HPDE6-E6E7 (cell line): ENCODE measurements at regions not wholly inside any gene's neighbourhood (a gene's known extent, or its start where the extent isn't known, plus 50 kb on each side); places are given as distances from the start of the nearest gene placed in this dataset.

Experiments
- DNase-seq: peaks from one replicate; pipeline ENCODE4 v3.0.0; 2011; ENCODE audit warnings: missing footprints; ENCODE audit errors: extremely low spot score

DNA sequence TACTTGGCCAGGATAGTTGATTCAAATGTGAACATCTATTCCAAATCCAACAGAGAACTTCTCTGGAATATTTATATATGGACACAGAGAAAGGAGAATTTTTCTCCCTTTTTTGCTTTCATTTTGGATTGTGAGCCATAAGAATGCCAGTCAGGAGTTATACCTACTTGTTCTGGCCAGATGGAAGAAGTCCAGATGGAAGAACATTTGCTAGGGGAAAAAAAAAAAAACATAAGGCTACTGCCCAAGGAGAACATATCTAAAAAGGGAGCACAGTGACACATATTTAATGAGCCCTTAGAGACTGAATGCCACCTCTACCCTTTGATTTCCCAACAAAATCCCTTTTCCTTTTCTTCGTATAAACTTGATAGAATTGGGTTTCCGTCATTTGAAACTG is 61.7 kb upstream of the PPP2R2B start:
- no peak for DNase-seq

- DNase-seq: no peak
These were observed 65.5 kb upstream of the PPP2R2B start for GRCh38 chr5:146944019-146944418.

DNA sequence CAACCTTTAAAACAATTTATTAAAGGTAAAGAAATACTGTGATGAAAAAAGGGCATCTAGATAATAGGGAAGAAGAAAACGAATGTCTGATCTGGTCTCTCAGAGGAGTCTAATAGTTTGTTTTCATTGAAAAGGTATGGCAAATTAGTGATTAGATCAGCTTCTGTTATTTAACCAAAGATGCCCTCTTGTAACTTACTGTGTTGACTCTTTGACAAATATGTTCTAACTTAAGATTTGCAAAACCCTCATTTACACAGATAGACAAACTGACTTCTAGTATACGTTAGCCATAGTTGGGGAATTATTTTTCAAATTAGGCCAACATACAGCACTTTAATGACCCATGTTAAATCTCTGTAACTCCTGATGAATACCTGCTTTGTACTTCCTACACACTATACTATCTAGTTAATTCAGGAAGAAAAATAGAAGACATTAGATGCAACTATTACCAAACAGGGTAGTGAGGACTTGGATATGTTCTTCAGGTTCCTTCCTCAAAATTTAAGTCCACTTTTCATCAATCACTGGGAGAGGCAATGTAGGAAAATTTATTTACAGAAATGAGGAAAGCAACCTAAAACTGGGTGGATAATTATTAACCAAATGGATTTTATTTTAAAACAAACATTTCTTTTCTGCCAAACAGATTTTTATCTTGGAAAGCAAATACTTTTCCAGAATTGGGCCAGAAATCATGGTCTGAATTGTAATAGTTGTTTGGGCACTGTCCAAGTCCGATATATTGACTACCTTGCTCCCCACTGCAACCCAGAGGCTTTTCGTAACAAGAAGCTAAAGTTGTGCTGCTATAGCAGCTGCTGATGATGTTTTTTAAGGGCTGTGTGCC is 66.4 kb upstream of the PPP2R2B start:
- DNase-seq: no peak

GRCh38 chr5:146945617-146946084 is 67.1 kb upstream of the PPP2R2B start:
- no peak for DNase-seq

GRCh38 chr5:146947181-146947941 is 68.8 kb upstream of the PPP2R2B start:
- peak; percentile 3 for DNase-seq

- no peak for DNase-seq
These were observed 70.1 kb upstream of the PPP2R2B start for GRCh38 chr5:146948666-146949065.

- DNase-seq: no peak
These were observed 73.6 kb upstream of the PPP2R2B start for GRCh38 chr5:146952168-146952567.

GRCh38 chr5:146956217-146956616 is 77.7 kb upstream of the PPP2R2B start:
- no peak for DNase-seq

GRCh38 chr5:146959360-146959759 is 80.8 kb upstream of the PPP2R2B start:
- no peak for DNase-seq

GRCh38 chr5:146962801-146963355 is 84.3 kb upstream of the PPP2R2B start:
- DNase-seq: no peak

DNA sequence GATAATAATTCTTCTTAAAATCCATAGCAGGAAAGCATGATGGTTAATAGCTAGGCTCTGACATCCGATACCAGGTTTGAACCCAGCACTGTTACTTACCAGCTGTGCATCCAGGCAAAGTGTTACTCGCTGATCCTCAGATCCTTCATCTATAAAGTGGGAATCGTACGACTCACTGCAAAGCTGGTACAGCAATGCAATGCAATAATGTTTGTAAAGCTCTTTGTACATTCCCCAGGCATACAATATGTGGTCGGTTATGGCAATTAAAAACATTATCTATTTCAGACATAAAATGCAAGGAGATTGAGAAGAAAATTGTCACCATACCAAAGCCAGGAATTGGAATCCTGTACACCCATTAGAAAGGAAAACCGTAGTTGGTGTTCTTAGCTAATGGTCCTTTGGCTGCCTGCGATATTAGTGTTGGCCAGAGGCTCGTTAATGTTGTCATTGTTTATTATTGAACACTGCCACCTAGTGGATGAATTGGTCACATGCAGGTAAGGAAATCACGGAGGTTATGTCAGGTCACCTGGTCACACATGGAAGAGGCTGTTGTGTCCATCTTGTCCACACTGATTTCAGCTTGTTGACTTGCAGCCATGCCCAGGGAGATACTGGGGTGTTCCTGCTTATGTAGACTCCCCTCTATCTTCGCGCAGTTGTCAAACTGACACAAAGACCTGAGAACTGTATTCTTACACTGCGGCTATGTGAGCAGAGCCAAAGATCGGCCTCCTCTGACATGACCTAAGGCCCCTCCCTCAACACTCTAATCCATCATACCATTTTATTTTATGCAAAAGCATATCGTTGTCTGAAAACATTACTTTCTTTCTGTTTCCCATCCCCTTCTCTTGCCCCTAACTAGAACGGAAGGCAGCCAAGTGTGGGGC is 87.5 kb upstream of the PPP2R2B start:
- peak; percentile 48 for DNase-seq

DNA sequence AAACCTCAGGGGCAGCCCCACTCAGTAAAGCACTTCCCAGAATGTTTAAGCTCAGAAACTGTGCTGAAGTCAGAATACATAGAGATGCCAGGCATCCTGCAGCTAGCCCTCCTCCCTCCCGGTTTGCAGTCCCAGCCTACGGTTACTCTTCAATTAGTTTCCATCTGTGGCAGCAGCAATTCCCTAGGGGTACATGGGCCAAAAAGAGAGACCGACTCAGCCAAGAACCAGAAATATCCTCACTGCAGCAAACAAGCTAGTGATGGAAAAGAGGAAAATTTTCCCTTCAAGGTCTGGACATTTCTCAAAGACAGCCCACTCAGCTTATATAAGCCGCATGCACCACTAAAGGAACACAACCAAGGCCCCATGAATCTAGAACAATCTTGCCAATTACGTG is 89.1 kb upstream of the PPP2R2B start:
- DNase-seq: no peak

DNA sequence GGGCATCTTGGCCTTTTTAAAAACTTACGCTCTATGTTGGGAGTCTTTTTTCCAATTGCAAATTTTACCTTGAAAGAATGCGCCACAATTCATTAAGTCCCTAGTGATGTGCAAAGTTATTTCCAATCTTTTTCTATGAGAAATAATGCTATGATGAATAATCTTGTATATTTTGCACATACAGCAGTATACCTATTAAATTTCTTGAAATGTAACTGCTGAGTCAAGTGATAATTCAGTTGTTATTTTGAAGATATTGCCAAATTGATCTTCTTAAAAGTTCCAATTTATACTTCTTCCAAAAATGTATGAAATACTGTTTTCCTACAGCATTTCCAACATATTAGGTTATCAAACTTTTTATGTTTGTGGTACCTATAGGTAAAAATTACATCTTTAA is 92.8 kb upstream of the PPP2R2B start:
- DNase-seq: no peak

GRCh38 chr5:146986469-146986868 is 107.9 kb upstream of the PPP2R2B start:
- no peak for DNase-seq

DNA sequence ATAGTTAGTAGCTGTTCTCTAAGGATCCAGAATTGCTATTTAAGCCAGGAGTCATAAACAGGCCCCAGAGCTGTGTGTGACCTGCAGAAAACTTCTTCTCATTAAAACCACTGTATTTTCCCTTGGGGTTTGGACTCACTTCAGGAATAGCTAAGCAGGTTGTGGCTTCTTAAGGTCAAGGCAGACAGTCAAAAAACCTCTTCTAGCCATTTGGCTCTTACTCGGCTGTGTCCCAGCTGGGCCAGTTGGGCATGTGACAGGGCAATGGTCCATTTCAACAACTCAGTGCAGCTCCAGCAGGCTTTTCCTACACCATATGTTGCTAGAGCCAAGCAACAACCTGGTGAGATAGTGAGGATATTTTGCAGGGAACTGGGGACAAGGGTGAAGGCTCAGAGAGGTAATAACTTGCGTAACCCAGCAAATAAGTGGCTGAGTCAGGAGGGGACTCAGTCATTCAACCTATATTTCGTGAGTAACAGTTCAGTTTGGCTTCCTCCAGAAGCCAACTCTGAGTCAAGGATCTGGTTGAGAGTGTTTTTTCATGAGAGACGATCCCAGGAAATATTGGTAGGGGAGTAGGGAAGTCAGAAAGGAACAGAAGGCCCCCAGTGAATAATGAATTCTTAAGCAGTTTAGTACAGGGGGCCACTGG is 115.4 kb upstream of the PPP2R2B start:
- no peak for DNase-seq

- DNase-seq: no peak
These were observed 117.3 kb upstream of the PPP2R2B start for GRCh38 chr5:146995878-146996277.

- no peak for DNase-seq
These were observed 136.8 kb upstream of the PPP2R2B start for GRCh38 chr5:147015405-147015804.

- DNase-seq: no peak
These were observed 138.6 kb upstream of the PPP2R2B start for GRCh38 chr5:147017191-147017590.

GRCh38 chr5:147017621-147018020 is 139.1 kb upstream of the PPP2R2B start:
- no peak for DNase-seq

DNA sequence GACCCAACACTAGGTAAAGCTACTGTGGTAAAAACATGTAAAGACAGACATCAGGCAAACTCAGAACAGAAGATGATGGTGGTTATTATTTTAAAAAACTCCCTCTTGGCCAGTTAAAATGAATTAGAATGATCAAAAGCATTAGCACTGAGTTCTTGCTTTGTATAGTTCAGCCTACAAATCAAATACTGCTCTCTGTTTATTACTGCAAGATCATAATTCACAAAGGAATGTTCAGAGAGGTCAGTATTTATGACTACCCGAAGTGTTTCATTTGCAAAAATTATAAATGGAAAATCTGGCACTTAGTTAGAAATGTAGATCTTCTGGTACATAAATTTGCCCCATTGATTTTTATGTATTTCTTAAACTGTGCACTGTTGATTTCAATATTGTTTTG is 140.3 kb upstream of the PPP2R2B start:
- no peak for DNase-seq

- no peak for DNase-seq
These were observed 158.2 kb upstream of the PPP2R2B start for GRCh38 chr5:147036691-147037245.
